ENCODE measurements at regions not wholly inside any gene's neighbourhood (a gene's known extent, or its start where the extent isn't known, plus 50 kb on each side); places are given as distances from the start of the nearest gene placed in this dataset.

GRCh38 chr16:48462106-48462740, 77.0 kb upstream of the SIAH1 start:
- no peak overlapping the region for H3K27ac ChIP-seq
- TF ChIP-seq CTCF (conservative IDR thresholded peaks at IDR 0.05): no peak

GRCh38 chr16:48459167-48459566, 74.0 kb upstream of the SIAH1 start:
- H3K27ac ChIP-seq: no peak overlapping the region
- TF ChIP-seq CTCF (conservative IDR thresholded peaks at IDR 0.05): no peak

- TF ChIP-seq CTCF (conservative IDR thresholded peaks at IDR 0.05): no peak
- H3K27ac ChIP-seq: no peak overlapping the region
These were observed 68.8 kb upstream of the SIAH1 start for GRCh38 chr16:48454051-48454450.

GRCh38 chr16:48452991-48453760, 68.0 kb upstream of the SIAH1 start:
- no peak overlapping the region for H3K27ac ChIP-seq
- no peak for TF ChIP-seq CTCF (conservative IDR thresholded peaks at IDR 0.05)

- no peak for TF ChIP-seq CTCF (conservative IDR thresholded peaks at IDR 0.05)
- no peak overlapping the region for H3K27ac ChIP-seq
These were observed 66.1 kb upstream of the SIAH1 start for GRCh38 chr16:48451323-48451722.

GRCh38 chr16:48450367-48450766, 65.2 kb upstream of the SIAH1 start:
- TF ChIP-seq CTCF (conservative IDR thresholded peaks at IDR 0.05): no peak
- H3K27ac ChIP-seq: no peak overlapping the region

- no peak overlapping the region for H3K27ac ChIP-seq
- no peak for TF ChIP-seq CTCF (conservative IDR thresholded peaks at IDR 0.05)
These were observed 63.7 kb upstream of the SIAH1 start for GRCh38 chr16:48448841-48449481.
